ENCODE measurements at regions not wholly inside any gene's neighbourhood (a gene's known extent, or its start where the extent isn't known, plus 50 kb on each side); places are given as distances from the start of the nearest gene placed in this dataset.

- Histone ChIP-seq H3K27me3 (ENCODE audit: low read depth, low read length) (no peaks in the 10 kb centered on the region), H3K36me3 (ENCODE audit: control insufficient read depth in 1 of 2, insufficient read depth in 2 of 2, low read length in 2 of 2) (no peaks in the 10 kb centered on the region), H3K27ac (ENCODE audit: low read length) (no peak overlapping the region), H3K4me1 (ENCODE audit: control insufficient read depth in 1 of 2, insufficient read depth in 2 of 2, low read length in 2 of 2) (peaks cover 0 to 9% of the 10 kb centered on the region in 2 donors), H3K9me3 (ENCODE audit: control insufficient read depth in 1 of 2, low read length in 2 of 2) (no peaks in the 10 kb centered on the region), H3K4me3 (ENCODE audit: low read depth in 1 of 2, low read length in 2 of 2) (no peak overlapping the region)
These were observed 93.0 kb downstream of the PPP1R3A start for GRCh38 chr7:113825832-113826231.

- Histone ChIP-seq H3K27ac (ENCODE audit: low read length) (no peak overlapping the region), H3K9me3 (ENCODE audit: control insufficient read depth in 1 of 2, low read length in 2 of 2) (no peaks in the 10 kb centered on the region), H3K36me3 (ENCODE audit: control insufficient read depth in 1 of 2, insufficient read depth in 2 of 2, low read length in 2 of 2) (no peaks in the 10 kb centered on the region), H3K4me1 (ENCODE audit: control insufficient read depth in 1 of 2, insufficient read depth in 2 of 2, low read length in 2 of 2) (peaks cover 0 to 9% of the 10 kb centered on the region in 2 donors), H3K4me3 (ENCODE audit: low read depth in 1 of 2, low read length in 2 of 2) (no peak overlapping the region), H3K27me3 (ENCODE audit: low read depth, low read length) (no peaks in the 10 kb centered on the region)
These were observed 94.5 kb downstream of the PPP1R3A start for GRCh38 chr7:113824117-113824823.

GRCh38 chr7:113819474-113819873 is 99.3 kb downstream of the PPP1R3A start:
- H3K36me3 ChIP-seq (ENCODE audit: control insufficient read depth in 1 of 2, insufficient read depth in 2 of 2, low read length in 2 of 2): no peaks in the 10 kb centered on the region
- H3K27me3 ChIP-seq (ENCODE audit: low read depth, low read length): no peaks in the 10 kb centered on the region
- peaks cover 0 to 8% of the 10 kb centered on the region in 2 donors for H3K4me1 ChIP-seq (ENCODE audit: control insufficient read depth in 1 of 2, insufficient read depth in 2 of 2, low read length in 2 of 2)
- no peaks in the 10 kb centered on the region for H3K9me3 ChIP-seq (ENCODE audit: control insufficient read depth in 1 of 2, low read length in 2 of 2)
- no peak overlapping the region for H3K27ac ChIP-seq (ENCODE audit: low read length)
- no peak overlapping the region for H3K4me3 ChIP-seq (ENCODE audit: low read depth in 1 of 2, low read length in 2 of 2)

GRCh38 chr7:113816639-113817038 is 102.2 kb downstream of the PPP1R3A start:
- Histone ChIP-seq H3K9me3 (ENCODE audit: control insufficient read depth in 1 of 2, low read length in 2 of 2) (no peaks in the 10 kb centered on the region), H3K36me3 (ENCODE audit: control insufficient read depth in 1 of 2, insufficient read depth in 2 of 2, low read length in 2 of 2) (no peaks in the 10 kb centered on the region), H3K4me1 (ENCODE audit: control insufficient read depth in 1 of 2, insufficient read depth in 2 of 2, low read length in 2 of 2) (no peaks in the 10 kb centered on the region), H3K4me3 (ENCODE audit: low read depth in 1 of 2, low read length in 2 of 2) (no peak overlapping the region), H3K27me3 (ENCODE audit: low read depth, low read length) (no peaks in the 10 kb centered on the region), H3K27ac (ENCODE audit: low read length) (no peak overlapping the region)

- H3K27me3 ChIP-seq (ENCODE audit: low read depth, low read length): no peaks in the 10 kb centered on the region
- no peak overlapping the region for H3K4me3 ChIP-seq (ENCODE audit: low read depth in 1 of 2, low read length in 2 of 2)
- H3K36me3 ChIP-seq (ENCODE audit: control insufficient read depth in 1 of 2, insufficient read depth in 2 of 2, low read length in 2 of 2): no peaks in the 10 kb centered on the region
- no peaks in the 10 kb centered on the region for H3K4me1 ChIP-seq (ENCODE audit: control insufficient read depth in 1 of 2, insufficient read depth in 2 of 2, low read length in 2 of 2)
- H3K27ac ChIP-seq (ENCODE audit: low read length): no peak overlapping the region
- H3K9me3 ChIP-seq (ENCODE audit: control insufficient read depth in 1 of 2, low read length in 2 of 2): no peaks in the 10 kb centered on the region
These were observed 105.3 kb downstream of the PPP1R3A start for GRCh38 chr7:113813471-113813870.

GRCh38 chr7:113812591-113813255 is 106.1 kb downstream of the PPP1R3A start:
- Histone ChIP-seq H3K4me1 (ENCODE audit: control insufficient read depth in 1 of 2, insufficient read depth in 2 of 2, low read length in 2 of 2) (no peaks in the 10 kb centered on the region), H3K36me3 (ENCODE audit: control insufficient read depth in 1 of 2, insufficient read depth in 2 of 2, low read length in 2 of 2) (no peaks in the 10 kb centered on the region), H3K27me3 (ENCODE audit: low read depth, low read length) (no peaks in the 10 kb centered on the region), H3K27ac (ENCODE audit: low read length) (no peak overlapping the region), H3K9me3 (ENCODE audit: control insufficient read depth in 1 of 2, low read length in 2 of 2) (no peaks in the 10 kb centered on the region), H3K4me3 (ENCODE audit: low read depth in 1 of 2, low read length in 2 of 2) (no peak overlapping the region)

- Histone ChIP-seq H3K4me1 (ENCODE audit: control insufficient read depth in 1 of 2, insufficient read depth in 2 of 2, low read length in 2 of 2) (no peaks in the 10 kb centered on the region), H3K27me3 (ENCODE audit: low read depth, low read length) (no peaks in the 10 kb centered on the region), H3K36me3 (ENCODE audit: control insufficient read depth in 1 of 2, insufficient read depth in 2 of 2, low read length in 2 of 2) (no peaks in the 10 kb centered on the region), H3K4me3 (ENCODE audit: low read depth in 1 of 2, low read length in 2 of 2) (no peak overlapping the region), H3K9me3 (ENCODE audit: control insufficient read depth in 1 of 2, low read length in 2 of 2) (no peaks in the 10 kb centered on the region), H3K27ac (ENCODE audit: low read length) (no peak overlapping the region)
These were observed 108.6 kb downstream of the PPP1R3A start for GRCh38 chr7:113810080-113810744.

GRCh38 chr7:113809581-113809980 is 109.2 kb downstream of the PPP1R3A start:
- no peak overlapping the region for H3K4me3 ChIP-seq (ENCODE audit: low read depth in 1 of 2, low read length in 2 of 2)
- no peaks in the 10 kb centered on the region for H3K4me1 ChIP-seq (ENCODE audit: control insufficient read depth in 1 of 2, insufficient read depth in 2 of 2, low read length in 2 of 2)
- H3K9me3 ChIP-seq (ENCODE audit: control insufficient read depth in 1 of 2, low read length in 2 of 2): no peaks in the 10 kb centered on the region
- H3K36me3 ChIP-seq (ENCODE audit: control insufficient read depth in 1 of 2, insufficient read depth in 2 of 2, low read length in 2 of 2): no peaks in the 10 kb centered on the region
- no peak overlapping the region for H3K27ac ChIP-seq (ENCODE audit: low read length)
- no peaks in the 10 kb centered on the region for H3K27me3 ChIP-seq (ENCODE audit: low read depth, low read length)

GRCh38 chr7:113806633-113807327 is 112.0 kb downstream of the PPP1R3A start:
- no peaks in the 10 kb centered on the region for H3K36me3 ChIP-seq (ENCODE audit: control insufficient read depth in 1 of 2, insufficient read depth in 2 of 2, low read length in 2 of 2)
- no peak overlapping the region for H3K4me3 ChIP-seq (ENCODE audit: low read depth in 1 of 2, low read length in 2 of 2)

GRCh38 chr7:113805976-113806375 is 112.8 kb downstream of the PPP1R3A start:
- H3K27ac ChIP-seq (ENCODE audit: low read length): peak overlapping the region; percentile 47

More at GRCh38 chr7:113806633-113807327, 112.0 kb downstream of the PPP1R3A start:
- H3K9me3 ChIP-seq (ENCODE audit: control insufficient read depth in 1 of 2, low read length in 2 of 2): no peaks in the 10 kb centered on the region
- no peaks in the 10 kb centered on the region for H3K4me1 ChIP-seq (ENCODE audit: control insufficient read depth in 1 of 2, insufficient read depth in 2 of 2, low read length in 2 of 2)
- no peaks in the 10 kb centered on the region for H3K27me3 ChIP-seq (ENCODE audit: low read depth, low read length)
- H3K27ac ChIP-seq (ENCODE audit: low read length): peak overlapping the region; percentile 59

GRCh38 chr7:113804475-113805095 is 114.2 kb downstream of the PPP1R3A start:
- H3K9me3 ChIP-seq (ENCODE audit: control insufficient read depth in 1 of 2, low read length in 2 of 2): no peaks in the 10 kb centered on the region
- no peaks in the 10 kb centered on the region for H3K4me1 ChIP-seq (ENCODE audit: control insufficient read depth in 1 of 2, insufficient read depth in 2 of 2, low read length in 2 of 2)
- no peaks in the 10 kb centered on the region for H3K36me3 ChIP-seq (ENCODE audit: control insufficient read depth in 1 of 2, insufficient read depth in 2 of 2, low read length in 2 of 2)
- no peaks in the 10 kb centered on the region for H3K27me3 ChIP-seq (ENCODE audit: low read depth, low read length)
- H3K4me3 ChIP-seq (ENCODE audit: low read depth in 1 of 2, low read length in 2 of 2): no peak overlapping the region
- H3K27ac ChIP-seq (ENCODE audit: low read length): no peak overlapping the region

More at GRCh38 chr7:113805976-113806375, 112.8 kb downstream of the PPP1R3A start:
- Histone ChIP-seq H3K4me3 (ENCODE audit: low read depth in 1 of 2, low read length in 2 of 2) (no peak overlapping the region), H3K4me1 (ENCODE audit: control insufficient read depth in 1 of 2, insufficient read depth in 2 of 2, low read length in 2 of 2) (no peaks in the 10 kb centered on the region), H3K27me3 (ENCODE audit: low read depth, low read length) (no peaks in the 10 kb centered on the region), H3K36me3 (ENCODE audit: control insufficient read depth in 1 of 2, insufficient read depth in 2 of 2, low read length in 2 of 2) (no peaks in the 10 kb centered on the region), H3K9me3 (ENCODE audit: control insufficient read depth in 1 of 2, low read length in 2 of 2) (no peaks in the 10 kb centered on the region)

Data from muscle layer of duodenum (tissue), 2 donors.